ENCODE measurements at regions not wholly inside any gene's neighbourhood (a gene's known extent, or its start where the extent isn't known, plus 50 kb on each side); places are given as distances from the start of the nearest gene placed in this dataset.

GRCh38 chr10:64547168-64547567 lies 1026.0 kb downstream of the REEP3 start:
- TF ChIP-seq POLR2A (IDR thresholded peaks at IDR 0.05) (no peak), CTCF (IDR thresholded peaks at IDR 0.05) (no peak)

Data from body of pancreas (tissue), 4 donors.